ENCODE measurements at regions not wholly inside any gene's neighbourhood (a gene's known extent, or its start where the extent isn't known, plus 50 kb on each side); places are given as distances from the start of the nearest gene placed in this dataset.

GRCh38 chr7:137151041-137151689, 192.4 kb downstream of the PTN start:
- H3K4me1 ChIP-seq, result peaks cover 0 to 25% (median 4%) of the 10 kb centered on the region in 3 donors
- ATAC-seq, result peak; percentile 51
- H3K9me3 ChIP-seq, result peaks cover 0 to under 1% (median 0%) of the 10 kb centered on the region in 3 donors
- WGBS, 2 donors (ENCODE audit: low coverage in 1 of 2), result 9 to 11% methylated on average over 4 to 5 of the region's 5 CpGs
- peak overlapping the region; percentile 59 to 74 (median 64) for H3K27ac ChIP-seq
- H3K27me3 ChIP-seq, result no peaks in the 10 kb centered on the region
- no peaks in the 10 kb centered on the region for H3K36me3 ChIP-seq
- H3K4me3 ChIP-seq, result no peak overlapping the region
- TF ChIP-seq POLR2A (IDR thresholded peaks at IDR 0.05) (no peak), CTCF (IDR thresholded peaks at IDR 0.05) (no peak), POLR2AphosphoS5 (IDR thresholded peaks at IDR 0.05) (peak; percentile 64), EP300 (IDR thresholded peaks at IDR 0.05) (no peak)

GRCh38 chr7:137147338-137147720, 196.2 kb downstream of the PTN start:
- Histone ChIP-seq H3K4me1 (peaks cover 0 to 35% (median 4%) of the 10 kb centered on the region in 3 donors), H3K9me3 (no peaks in the 10 kb centered on the region), H3K4me3 (no peak overlapping the region), H3K27ac (peak overlapping the region; percentile 14 to 75 (median 69)), H3K27me3 (no peaks in the 10 kb centered on the region), H3K36me3 (no peaks in the 10 kb centered on the region)
- no peak for ATAC-seq
- 40 to 43% methylated on average over 3 of the region's 3 CpGs for WGBS, 2 donors (ENCODE audit: low coverage in 1 of 2)
- TF ChIP-seq EP300 (IDR thresholded peaks at IDR 0.05) (no peak), CTCF (IDR thresholded peaks at IDR 0.05) (no peak), POLR2A (IDR thresholded peaks at IDR 0.05) (no peak), POLR2AphosphoS5 (IDR thresholded peaks at IDR 0.05) (no peak)

GRCh38 chr7:137146552-137147337, 196.8 kb downstream of the PTN start:
- peak; percentile 32 for ATAC-seq
- Histone ChIP-seq H3K27ac (peak overlapping the region; percentile 59 to 75 (median 69)), H3K4me1 (peaks cover 0 to 35% (median 4%) of the 10 kb centered on the region in 3 donors)

GRCh38 chr7:137146012-137146455, 197.5 kb downstream of the PTN start:
- peak overlapping the region in 3 of 4 donors; percentile 67 to 75 (median 71) for H3K27ac ChIP-seq
- TF ChIP-seq CTCF (IDR thresholded peaks at IDR 0.05), result no peak
- TF ChIP-seq POLR2AphosphoS5 (IDR thresholded peaks at IDR 0.05), result peak; percentile 56
- no peaks in the 10 kb centered on the region for H3K9me3 ChIP-seq
- H3K4me3 ChIP-seq, result no peak overlapping the region
- H3K36me3 ChIP-seq, result no peaks in the 10 kb centered on the region
- ATAC-seq, result peak; percentile 66
- no peaks in the 10 kb centered on the region for H3K27me3 ChIP-seq
- 0 to 60% methylated on average over 1 of the region's 1 CpG for WGBS, 2 donors (ENCODE audit: low coverage in 1 of 2)
- peaks cover 0 to 33% (median 4%) of the 10 kb centered on the region in 3 donors for H3K4me1 ChIP-seq

More at GRCh38 chr7:137146552-137147337, 196.8 kb downstream of the PTN start:
- Histone ChIP-seq H3K4me3 (no peak overlapping the region), H3K27me3 (no peaks in the 10 kb centered on the region), H3K36me3 (no peaks in the 10 kb centered on the region), H3K9me3 (no peaks in the 10 kb centered on the region)
- WGBS, 2 donors (ENCODE audit: low coverage in 1 of 2), result 28 to 31% methylated on average over 8 of the region's 8 CpGs
- TF ChIP-seq POLR2AphosphoS5 (IDR thresholded peaks at IDR 0.05) (peak; percentile 21), CTCF (IDR thresholded peaks at IDR 0.05) (no peak)

GRCh38 chr7:137142376-137142775, 201.2 kb downstream of the PTN start:
- Histone ChIP-seq H3K27ac (no peak overlapping the region), H3K9me3 (no peaks in the 10 kb centered on the region), H3K4me3 (no peak overlapping the region), H3K27me3 (no peaks in the 10 kb centered on the region), H3K36me3 (no peaks in the 10 kb centered on the region), H3K4me1 (peaks cover 0 to 23% (median 3%) of the 10 kb centered on the region in 3 donors)
- TF ChIP-seq CTCF (IDR thresholded peaks at IDR 0.05), result no peak
- no peak for TF ChIP-seq POLR2AphosphoS5 (IDR thresholded peaks at IDR 0.05)
- TF ChIP-seq POLR2A (IDR thresholded peaks at IDR 0.05), result no peak
- TF ChIP-seq EP300 (IDR thresholded peaks at IDR 0.05), result no peak
- no peak for ATAC-seq

Measured in gastroesophageal sphincter (tissue), 4 donors.